DND-41 (cell line): ENCODE measurements at regions not wholly inside any gene's neighbourhood (a gene's known extent, or its start where the extent isn't known, plus 50 kb on each side); places are given as distances from the start of the nearest gene placed in this dataset.

Source experiments
- ATAC-seq: fragments of 200-7000 bp; cut with Tn5 transposase; 3 replicates; pipeline ENCODE4 v1.9.1; 2021; ENCODE audit warnings: low read depth; ENCODE audit not compliant: insufficient read depth
- DNase-seq: peaks from one replicate; pipeline ENCODE4 v3.0.0-alpha.2; 2020
- H2AFZ ChIP-seq: 2 replicates; pipeline ENCODE4 v1.6.0; 2012; ENCODE audit warnings: low read depth, low read length
- H3K27ac ChIP-seq: 2 replicates; pipeline ENCODE4 v1.5.1; 2012; ENCODE audit warnings: low read length, inconsistent platforms
- H3K27me3 ChIP-seq: fragments of 200-600 bp; sonication (generic); 2 replicates; pipeline ENCODE4 v1.6.0; 2012; ENCODE audit warnings: low read length, mild to moderate bottlenecking, inconsistent platforms; ENCODE audit not compliant: insufficient read depth, poor library complexity
- H3K36me3 ChIP-seq: 2 replicates; pipeline ENCODE4 v1.5.1; 2012; ENCODE audit warnings: low read length, inconsistent platforms; ENCODE audit not compliant: insufficient read depth
- H3K4me1 ChIP-seq: 2 replicates; pipeline ENCODE4 v1.5.1; 2012; ENCODE audit warnings: mild to moderate bottlenecking, low read length; ENCODE audit not compliant: insufficient read depth
- H3K4me2 ChIP-seq: 2 replicates; pipeline ENCODE4 v1.6.0; 2012; ENCODE audit warnings: mild to moderate bottlenecking, moderate library complexity, low read length, inconsistent platforms; ENCODE audit not compliant: insufficient read depth
- H3K4me3 ChIP-seq, 2 experiments: fragments of 200-600 bp in 1 of 2; shearing (Covaris generic) in 1 of 2; 2 replicates each; pipeline ENCODE4 v1.5.1; 2012 to 2016; ENCODE audit warnings: inconsistent platforms in 2 of 2, low read length in 2 of 2, mild to moderate bottlenecking in 2 of 2, low read depth in 1 of 2, moderate library complexity in 1 of 2
- H3K79me2 ChIP-seq: 2 replicates; pipeline ENCODE4 v1.6.0; 2012; ENCODE audit warnings: low read length, inconsistent platforms; ENCODE audit not compliant: insufficient read depth
- H3K9ac ChIP-seq: 2 replicates; pipeline ENCODE4 v1.6.0; 2012; ENCODE audit warnings: low read depth, mild to moderate bottlenecking, inconsistent platforms, low read length, moderate library complexity
- H3K9me3 ChIP-seq: 2 replicates; pipeline ENCODE4 v1.5.1; 2012; ENCODE audit warnings: low read length, moderate library complexity, mild to moderate bottlenecking, inconsistent platforms; ENCODE audit not compliant: insufficient read depth, severe bottlenecking
- H4K20me1 ChIP-seq: 2 replicates; pipeline ENCODE4 v1.6.0; 2012; ENCODE audit warnings: low read length; ENCODE audit not compliant: insufficient read depth
- CTCF ChIP-seq: IDR thresholded peaks from 2 replicates; pipeline ENCODE4 v1.5.1; 2012; ENCODE audit warnings: borderline replicate concordance, low read length, moderate library complexity, mild to moderate bottlenecking; ENCODE audit not compliant: poor library complexity, severe bottlenecking; ENCODE audit errors: extremely low read depth
- EZH2 ChIP-seq: IDR thresholded peaks from 3 replicates; pipeline ENCODE4 v1.6.1; 2012; ENCODE audit warnings: borderline replicate concordance, low read depth, mild to moderate bottlenecking, moderate library complexity, low read length, inconsistent platforms; ENCODE audit not compliant: severe bottlenecking

DNA sequence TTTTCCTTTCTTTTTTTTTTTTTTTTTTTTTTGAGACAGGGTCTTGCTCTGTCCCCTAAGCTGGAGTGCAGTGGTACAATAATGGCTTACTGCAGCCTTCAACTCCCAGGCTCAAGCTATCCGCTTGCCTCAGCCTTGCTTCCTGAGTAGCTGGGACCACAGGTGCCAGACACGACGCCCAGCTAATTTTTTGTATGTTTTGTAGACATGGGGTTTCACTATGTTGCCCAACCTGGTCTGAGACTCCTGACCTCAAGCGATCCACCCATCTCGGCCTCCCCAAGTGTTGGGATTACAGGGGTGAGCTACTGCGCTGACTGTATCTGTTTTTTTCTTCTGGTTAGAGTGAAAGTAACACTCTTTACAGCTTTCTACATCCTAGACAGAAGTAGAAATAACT lies 167.9 kb upstream of the FOXN2 start:
- Histone ChIP-seq H3K4me1 (peaks cover 32% of the 10 kb centered on the region), H3K27me3 (no peaks in the 10 kb centered on the region), H3K9me3 (no peaks in the 10 kb centered on the region), H3K4me2 (no peak overlapping the region), H3K27ac (peak overlapping the region; percentile 42; the same call in 1 of the 2 replicates), H3K9ac (no peak overlapping the region), H3K36me3 (no peaks in the 10 kb centered on the region), H2AFZ (no peak overlapping the region), H3K79me2 (no peaks in the 10 kb centered on the region), H4K20me1 (no peaks in the 10 kb centered on the region), H3K4me3 (no peak overlapping the region)
- ATAC-seq (no peak), DNase-seq (peak; percentile 38)
- TF ChIP-seq EZH2 (no peak), CTCF (no peak)

GRCh38 chr2:48147719-48148118 lies 166.8 kb upstream of the FOXN2 start:
- Histone ChIP-seq H3K36me3 (no peaks in the 10 kb centered on the region), H3K4me1 (peaks cover 32% of the 10 kb centered on the region), H3K27me3 (no peaks in the 10 kb centered on the region), H4K20me1 (no peaks in the 10 kb centered on the region), H2AFZ (no peak overlapping the region), H3K27ac (no peak overlapping the region), H3K79me2 (no peaks in the 10 kb centered on the region), H3K4me3 (no peak overlapping the region), H3K4me2 (no peak overlapping the region), H3K9ac (no peak overlapping the region), H3K9me3 (no peaks in the 10 kb centered on the region)
- DNase-seq (no peak), ATAC-seq (no peak)
- TF ChIP-seq CTCF (no peak), EZH2 (no peak)

DNA sequence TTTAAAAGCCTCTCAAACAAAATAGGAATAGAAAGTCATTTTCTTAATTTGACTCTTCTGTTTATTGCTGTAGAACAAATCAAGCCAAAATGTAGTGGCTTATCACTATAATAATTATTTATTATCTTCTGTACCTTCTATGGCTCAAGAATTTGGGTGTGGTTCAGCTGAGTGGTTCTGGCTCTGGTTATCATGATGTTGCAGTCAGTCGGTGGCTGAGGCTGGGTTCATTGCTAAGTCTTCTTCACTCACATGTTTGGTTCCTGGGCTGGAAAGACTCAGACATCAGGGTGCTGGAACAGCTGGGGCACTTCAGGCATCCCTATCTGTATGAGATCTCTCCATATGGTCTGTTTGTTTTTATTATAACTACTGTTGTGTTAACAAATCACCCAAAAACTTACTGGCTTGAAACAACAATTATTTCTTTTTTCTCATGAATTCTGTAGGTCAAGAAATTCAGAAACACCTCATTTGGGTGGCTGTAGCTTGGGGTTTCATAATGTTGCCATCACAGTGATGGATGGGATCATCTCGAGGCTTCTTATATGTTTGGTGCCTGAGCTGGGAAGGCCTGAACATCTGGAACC lies 165.5 kb upstream of the FOXN2 start:
- no peak for DNase-seq
- Histone ChIP-seq H3K27me3 (no peaks in the 10 kb centered on the region), H3K4me3 (no peak overlapping the region), H3K9ac (no peak overlapping the region), H3K4me1 (peaks cover 32% of the 10 kb centered on the region), H3K36me3 (no peaks in the 10 kb centered on the region), H4K20me1 (no peaks in the 10 kb centered on the region), H3K79me2 (no peaks in the 10 kb centered on the region), H3K27ac (no peak overlapping the region), H3K9me3 (no peaks in the 10 kb centered on the region), H2AFZ (no peak overlapping the region), H3K4me2 (no peak overlapping the region)
- TF ChIP-seq CTCF = no peak
- TF ChIP-seq EZH2 = no peak
- no peak for ATAC-seq
